ENCODE measurements at regions not wholly inside any gene's neighbourhood (a gene's known extent, or its start where the extent isn't known, plus 50 kb on each side); places are given as distances from the start of the nearest gene placed in this dataset.

GRCh38 chr2:191567206-191567605, 110.7 kb upstream of the NABP1 start:
- ATAC-seq (no peak), DNase-seq (ENCODE audit: low read depth, low spot score) (no peak)
- ChIA-PET CTCF (interaction anchor here (1.2 kb wide), 1 partner anchor 121 kb away, joined by 4 read pairs; no protein-coding TSS in a partner anchor), POLR2A (no interaction called here)
- TF ChIP-seq CTCF (IDR thresholded peaks at IDR 0.05) (no peak), TCF7L2 (IDR thresholded peaks at IDR 0.05; ENCODE audit: low read depth, low read length) (no peak), SIN3A (IDR thresholded peaks at IDR 0.05; ENCODE audit: borderline replicate concordance, insufficient read depth, low read depth, low read length) (no peak), POLR2AphosphoS5 (IDR thresholded peaks at IDR 0.05; ENCODE audit: low read depth, low read length) (no peak)
- TF ChIP-seq, protein P1, sequence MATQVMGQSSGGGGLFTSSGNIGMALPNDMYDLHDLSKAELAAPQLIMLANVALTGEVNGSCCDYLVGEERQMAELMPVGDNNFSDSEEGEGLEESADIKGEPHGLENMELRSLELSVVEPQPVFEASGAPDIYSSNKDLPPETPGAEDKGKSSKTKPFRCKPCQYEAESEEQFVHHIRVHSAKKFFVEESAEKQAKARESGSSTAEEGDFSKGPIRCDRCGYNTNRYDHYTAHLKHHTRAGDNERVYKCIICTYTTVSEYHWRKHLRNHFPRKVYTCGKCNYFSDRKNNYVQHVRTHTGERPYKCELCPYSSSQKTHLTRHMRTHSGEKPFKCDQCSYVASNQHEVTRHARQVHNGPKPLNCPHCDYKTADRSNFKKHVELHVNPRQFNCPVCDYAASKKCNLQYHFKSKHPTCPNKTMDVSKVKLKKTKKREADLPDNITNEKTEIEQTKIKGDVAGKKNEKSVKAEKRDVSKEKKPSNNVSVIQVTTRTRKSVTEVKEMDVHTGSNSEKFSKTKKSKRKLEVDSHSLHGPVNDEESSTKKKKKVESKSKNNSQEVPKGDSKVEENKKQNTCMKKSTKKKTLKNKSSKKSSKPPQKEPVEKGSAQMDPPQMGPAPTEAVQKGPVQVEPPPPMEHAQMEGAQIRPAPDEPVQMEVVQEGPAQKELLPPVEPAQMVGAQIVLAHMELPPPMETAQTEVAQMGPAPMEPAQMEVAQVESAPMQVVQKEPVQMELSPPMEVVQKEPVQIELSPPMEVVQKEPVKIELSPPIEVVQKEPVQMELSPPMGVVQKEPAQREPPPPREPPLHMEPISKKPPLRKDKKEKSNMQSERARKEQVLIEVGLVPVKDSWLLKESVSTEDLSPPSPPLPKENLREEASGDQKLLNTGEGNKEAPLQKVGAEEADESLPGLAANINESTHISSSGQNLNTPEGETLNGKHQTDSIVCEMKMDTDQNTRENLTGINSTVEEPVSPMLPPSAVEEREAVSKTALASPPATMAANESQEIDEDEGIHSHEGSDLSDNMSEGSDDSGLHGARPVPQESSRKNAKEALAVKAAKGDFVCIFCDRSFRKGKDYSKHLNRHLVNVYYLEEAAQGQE (IDR thresholded peaks at IDR 0.05; ENCODE audit: insufficient read depth in 1 of 2, low read depth in 2 of 2, low read length in 1 of 2) = no peak
- H3K4me1 ChIP-seq (ENCODE audit: control insufficient read depth, insufficient read depth, low read length) = no peaks in the 10 kb centered on the region
- no peak overlapping the region for H3K4me3 ChIP-seq (ENCODE audit: low read depth in 2 of 2, low read length in 2 of 2)
- intact Hi-C loops (cut with micrococcal nuclease; ENCODE audit: unreplicated experiment) (loop anchor here (5.0 kb wide), 1 partner anchor 235 kb away; no protein-coding TSS in a partner anchor), in situ Hi-C loops (cut with HindIII; ENCODE audit: low pct_unique_long_range_greater_than_20kb, low sequenced_read_pairs) (loop anchor here (25.0 kb wide), 1 partner anchor 120 kb away; the partner anchor contains the start of gene NABP1)
- no peaks in the 10 kb centered on the region for H3K36me3 ChIP-seq (ENCODE audit: control insufficient read depth, insufficient read depth, low read length)
- H3K9me3 ChIP-seq (ENCODE audit: control insufficient read depth, insufficient read depth, low read depth, low read length) = no peaks in the 10 kb centered on the region
- H3K27ac ChIP-seq (ENCODE audit: low read length) = no peak overlapping the region
- no TSS peak for BruUV-seq (replicated peaks)
- no peaks in the 10 kb centered on the region for H3K27me3 ChIP-seq (ENCODE audit: control insufficient read depth, insufficient read depth, low read length)

GRCh38 chr2:191569025-191569424, 108.9 kb upstream of the NABP1 start:
- Histone ChIP-seq H3K36me3 (ENCODE audit: control insufficient read depth, insufficient read depth, low read length) (no peaks in the 10 kb centered on the region), H3K27me3 (ENCODE audit: control insufficient read depth, insufficient read depth, low read length) (no peaks in the 10 kb centered on the region), H3K4me1 (ENCODE audit: control insufficient read depth, insufficient read depth, low read length) (no peaks in the 10 kb centered on the region), H3K9me3 (ENCODE audit: control insufficient read depth, insufficient read depth, low read depth, low read length) (no peaks in the 10 kb centered on the region), H3K4me3 (ENCODE audit: low read depth in 2 of 2, low read length in 2 of 2) (no peak overlapping the region), H3K27ac (ENCODE audit: low read length) (no peak overlapping the region)
- in situ Hi-C loops (cut with HindIII; ENCODE audit: low pct_unique_long_range_greater_than_20kb, low sequenced_read_pairs) (loop anchor here (25.0 kb wide), 1 partner anchor 118 kb away; the partner anchor contains the start of gene NABP1), intact Hi-C loops (cut with micrococcal nuclease; ENCODE audit: unreplicated experiment) (loop anchor here (5.0 kb wide), 1 partner anchor 233 kb away; no protein-coding TSS in a partner anchor)
- ATAC-seq = no peak
- ChIA-PET POLR2A (interaction anchor here (0.6 kb wide), 1 partner anchor 29 kb away, joined by 4 read pairs; no protein-coding TSS in a partner anchor), CTCF (interaction anchor here (0.6 kb wide), 1 partner anchor 624 kb away, joined by 3 read pairs; no protein-coding TSS in a partner anchor)
- no peak for DNase-seq (ENCODE audit: low read depth, low spot score)
- peak; percentile 14 for TF ChIP-seq CTCF (IDR thresholded peaks at IDR 0.05)
- no peak for TF ChIP-seq TCF7L2 (IDR thresholded peaks at IDR 0.05; ENCODE audit: low read depth, low read length)
- no TSS peak for BruUV-seq (replicated peaks)

Data from Panc1 (cell line).